GM10266 (cell line): ENCODE measurements at regions not wholly inside any gene's neighbourhood (a gene's known extent, or its start where the extent isn't known, plus 50 kb on each side); places are given as distances from the start of the nearest gene placed in this dataset.

Experiments
- DNase-seq: peaks from one replicate; pipeline ENCODE4 v3.0.0; 2012; ENCODE audit errors: extremely low spot score
- CTCF ChIP-seq: IDR thresholded peaks from 2 replicates; pipeline ENCODE4 v1.5.1; 2012; ENCODE audit warnings: mild to moderate bottlenecking, low read depth; ENCODE audit not compliant: control insufficient read depth, insufficient read depth; ENCODE audit errors: missing control alignments

- TF ChIP-seq CTCF: no peak
- no peak for DNase-seq
These were observed 168.1 kb upstream of the LRRN1 start for GRCh38 chr3:3631114-3631513.

GRCh38 chr3:3629911-3630310 is 169.3 kb upstream of the LRRN1 start:
- DNase-seq: no peak
- no peak for TF ChIP-seq CTCF

GRCh38 chr3:3628676-3629328 is 170.4 kb upstream of the LRRN1 start:
- TF ChIP-seq CTCF: no peak
- DNase-seq: no peak

- DNase-seq: no peak
These were observed 172.1 kb upstream of the LRRN1 start for GRCh38 chr3:3627114-3627513.

GRCh38 chr3:3625544-3626271 is 173.5 kb upstream of the LRRN1 start:
- DNase-seq: no peak
- TF ChIP-seq CTCF: no peak

More at GRCh38 chr3:3627114-3627513, 172.1 kb upstream of the LRRN1 start:
- TF ChIP-seq CTCF: no peak

GRCh38 chr3:3619815-3620214 is 179.4 kb upstream of the LRRN1 start:
- no peak for TF ChIP-seq CTCF
- DNase-seq: no peak

GRCh38 chr3:3618623-3619022 is 180.6 kb upstream of the LRRN1 start:
- TF ChIP-seq CTCF: no peak
- no peak for DNase-seq
